GM18858 (cell line): ENCODE measurements at regions not wholly inside any gene's neighbourhood (a gene's known extent, or its start where the extent isn't known, plus 50 kb on each side); places are given as distances from the start of the nearest gene placed in this dataset.

Experiments used
- ATAC-seq: cut with Tn5 transposase; IDR thresholded peaks from one replicate; pipeline ENCODE4 v1.9.1; 2021; ENCODE audit not compliant: unreplicated experiment

- no peak for ATAC-seq
These were observed 207.0 kb downstream of the HTR7 start for GRCh38 chr10:90650858-90651257.

- ATAC-seq = no peak
These were observed 205.3 kb downstream of the HTR7 start for GRCh38 chr10:90652519-90652918.

GRCh38 chr10:90658791-90659190, 199.0 kb downstream of the HTR7 start:
- ATAC-seq = no peak

- no peak for ATAC-seq
These were observed 191.8 kb downstream of the HTR7 start for GRCh38 chr10:90665905-90666662.

- ATAC-seq = no peak
These were observed 183.4 kb downstream of the HTR7 start for GRCh38 chr10:90674461-90674860.

- no peak for ATAC-seq
These were observed 182.9 kb downstream of the HTR7 start for GRCh38 chr10:90674928-90675327.

GRCh38 chr10:90675621-90676020, 182.2 kb downstream of the HTR7 start:
- no peak for ATAC-seq
